ENCODE measurements at regions not wholly inside any gene's neighbourhood (a gene's known extent, or its start where the extent isn't known, plus 50 kb on each side); places are given as distances from the start of the nearest gene placed in this dataset.

GRCh38 chr21:31566064-31566463, 93.4 kb upstream of the SOD1 start:
- DNase-seq (ENCODE audit: low spot score): peak; percentile 53

- no peak for DNase-seq (ENCODE audit: low spot score)
Observed at GRCh38 chr21:31564439-31564838, 95.1 kb upstream of the SOD1 start.

GRCh38 chr21:31560479-31560878, 99.0 kb upstream of the SOD1 start:
- no peak for DNase-seq (ENCODE audit: low spot score)

- peak; percentile 92 for DNase-seq (ENCODE audit: low spot score)
Observed at GRCh38 chr21:31559368-31560119, 99.9 kb upstream of the SOD1 start.

- peak; percentile 96 for DNase-seq (ENCODE audit: low spot score)
Observed at GRCh38 chr21:31558962-31559367, 100.5 kb upstream of the SOD1 start.

- DNase-seq (ENCODE audit: low spot score): peak; percentile 57
Observed at GRCh38 chr21:31558189-31558961, 101.1 kb upstream of the SOD1 start.

GRCh38 chr21:31557421-31558188, 101.9 kb upstream of the SOD1 start:
- DNase-seq (ENCODE audit: low spot score): no peak

- no peak for DNase-seq (ENCODE audit: low spot score)
Observed at GRCh38 chr21:31556662-31557061, 102.8 kb upstream of the SOD1 start.

GRCh38 chr21:31555741-31556191, 103.7 kb upstream of the SOD1 start:
- DNase-seq (ENCODE audit: low spot score): no peak

- DNase-seq (ENCODE audit: low spot score): peak; percentile 35
Observed at GRCh38 chr21:31554511-31555022, 104.9 kb upstream of the SOD1 start.

- DNase-seq (ENCODE audit: low spot score): no peak
Observed at GRCh38 chr21:31553926-31554325, 105.6 kb upstream of the SOD1 start.

GRCh38 chr21:31553461-31553860, 106.0 kb upstream of the SOD1 start:
- DNase-seq (ENCODE audit: low spot score): no peak

- DNase-seq (ENCODE audit: low spot score): no peak
Observed at GRCh38 chr21:31552826-31553225, 106.7 kb upstream of the SOD1 start.

GRCh38 chr21:31550070-31550469, 109.4 kb upstream of the SOD1 start:
- DNase-seq (ENCODE audit: low spot score): no peak

GRCh38 chr21:31548688-31549087, 110.8 kb upstream of the SOD1 start:
- no peak for DNase-seq (ENCODE audit: low spot score)

GRCh38 chr21:31546443-31547170, 112.9 kb upstream of the SOD1 start:
- DNase-seq (ENCODE audit: low spot score): no peak

GRCh38 chr21:31545036-31545435, 114.5 kb upstream of the SOD1 start:
- no peak for DNase-seq (ENCODE audit: low spot score)

GRCh38 chr21:31543191-31543590, 116.3 kb upstream of the SOD1 start:
- DNase-seq (ENCODE audit: low spot score): no peak

- no peak for DNase-seq (ENCODE audit: low spot score)
Observed at GRCh38 chr21:31538816-31539215, 120.7 kb upstream of the SOD1 start.

GRCh38 chr21:31537872-31538576, 121.5 kb upstream of the SOD1 start:
- DNase-seq (ENCODE audit: low spot score): no peak

- DNase-seq (ENCODE audit: low spot score): no peak
Observed at GRCh38 chr21:31536138-31536537, 123.4 kb upstream of the SOD1 start.
